ENCODE measurements at regions not wholly inside any gene's neighbourhood (a gene's known extent, or its start where the extent isn't known, plus 50 kb on each side); places are given as distances from the start of the nearest gene placed in this dataset.
A peak's percentile ranks its signal among the peaks of the same experiment; 100 is the strongest.
"Not testable (repeated sequence)": the region's sequence is repeated elsewhere in the genome, so short reads cannot be mapped to it uniquely, and the experiment has no call there.

DNA sequence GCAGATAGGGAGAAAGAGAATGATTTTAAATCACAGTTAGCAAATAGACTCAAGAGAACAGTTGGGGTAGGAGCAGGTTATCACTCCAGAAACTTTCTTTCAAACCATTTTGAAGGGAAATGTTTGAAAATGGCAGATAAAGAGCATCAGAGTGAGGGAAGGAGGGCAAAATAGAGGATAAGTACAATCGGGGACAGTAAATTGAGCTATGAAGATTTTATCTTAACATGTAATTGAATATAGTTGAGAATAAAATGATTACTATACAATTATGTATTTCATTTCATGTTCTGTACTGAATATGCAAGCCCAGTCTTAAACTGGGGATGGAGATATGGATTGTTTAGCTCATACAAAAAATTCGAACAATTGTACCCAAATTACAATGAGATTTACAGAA lies 54.0 kb downstream of the MAP10 start:
- no peak for DNase-seq (ENCODE audit: low read depth, low spot score)
- H3K4me3 ChIP-seq (ENCODE audit: low read depth, low read length), result no peak overlapping the region
- in situ Hi-C loops (cut with HindIII; ENCODE audit: low sequenced_read_pairs), result no loop called here
- TF ChIP-seq CTCF (IDR thresholded peaks at IDR 0.05; ENCODE audit: low read depth, low read length), result no peak

DNA sequence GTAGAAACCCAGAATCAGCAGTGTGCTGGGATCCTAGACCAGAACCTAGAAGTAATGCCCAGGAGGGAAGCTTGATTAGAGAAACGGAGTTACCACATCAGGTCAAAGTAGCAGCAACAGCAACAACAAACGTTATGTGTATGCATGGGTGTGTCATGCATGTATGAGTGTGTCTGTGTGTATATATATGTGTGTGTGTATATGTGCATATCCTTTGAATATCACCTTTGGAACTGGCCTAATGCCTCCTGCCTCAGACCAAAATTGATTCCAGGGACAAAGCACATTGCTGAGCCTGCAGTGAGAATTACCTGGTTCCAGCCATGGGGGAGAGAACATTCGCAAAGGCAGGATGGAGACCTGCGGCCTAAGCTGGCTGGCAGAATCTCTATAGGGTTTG lies 55.9 kb downstream of the MAP10 start:
- no peak for DNase-seq (ENCODE audit: low read depth, low spot score)
- in situ Hi-C loops (cut with HindIII; ENCODE audit: low sequenced_read_pairs), result no loop called here
- TF ChIP-seq CTCF (IDR thresholded peaks at IDR 0.05; ENCODE audit: low read depth, low read length), result no peak

DNA sequence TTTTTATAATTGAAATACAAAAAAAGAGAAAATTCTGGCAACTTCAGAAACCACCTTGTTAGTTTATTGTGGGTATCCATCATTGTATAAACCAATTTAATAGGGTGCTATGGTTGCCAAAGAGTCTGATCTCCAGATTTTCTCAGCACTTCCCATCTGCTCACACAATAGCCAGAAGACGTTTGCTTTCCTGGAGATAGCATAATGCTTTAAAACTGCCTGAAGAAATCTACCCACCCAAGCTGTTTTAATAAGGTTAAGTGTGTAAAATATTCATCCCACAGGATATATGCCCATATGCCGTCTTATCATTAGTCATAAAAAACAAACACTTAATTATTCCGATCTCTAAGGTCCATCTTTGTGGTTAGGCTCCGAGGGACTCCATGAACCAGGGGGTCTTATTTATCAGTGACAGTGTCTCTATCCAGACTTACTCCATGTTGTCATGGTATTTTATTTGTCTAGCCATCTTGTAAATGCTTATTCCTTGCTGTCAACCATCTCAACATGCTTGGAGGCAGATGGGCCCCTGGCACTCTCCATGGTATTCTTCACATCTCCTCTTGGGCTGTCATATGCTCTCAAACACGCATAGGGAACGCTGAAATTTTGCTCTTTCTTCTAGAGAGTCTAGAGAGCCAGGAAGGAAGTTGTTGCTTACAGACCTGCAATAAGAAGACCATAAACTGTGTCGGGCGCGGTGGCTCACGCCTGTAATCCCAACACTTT lies 58.5 kb downstream of the MAP10 start:
- no peak for TF ChIP-seq CTCF (IDR thresholded peaks at IDR 0.05; ENCODE audit: low read depth, low read length)
- H3K4me3 ChIP-seq (ENCODE audit: low read depth, low read length), result no peak overlapping the region
- DNase-seq (ENCODE audit: low read depth, low spot score), result no peak
- in situ Hi-C loops (cut with HindIII; ENCODE audit: low sequenced_read_pairs), result no loop called here

More for the DNA sequence above, 55.9 kb downstream of the MAP10 start:
- H3K4me3 ChIP-seq (ENCODE audit: low read depth, low read length), result no peak overlapping the region

- no peak for DNase-seq (ENCODE audit: low read depth, low spot score)
- H3K4me3 ChIP-seq (ENCODE audit: low read depth, low read length), result no peak overlapping the region
- TF ChIP-seq CTCF (IDR thresholded peaks at IDR 0.05; ENCODE audit: low read depth, low read length), result no peak
- in situ Hi-C loops (cut with HindIII; ENCODE audit: low sequenced_read_pairs), result no loop called here
Measured at GRCh38 chr1:232865102-232865931, 60.1 kb downstream of the MAP10 start.

DNA sequence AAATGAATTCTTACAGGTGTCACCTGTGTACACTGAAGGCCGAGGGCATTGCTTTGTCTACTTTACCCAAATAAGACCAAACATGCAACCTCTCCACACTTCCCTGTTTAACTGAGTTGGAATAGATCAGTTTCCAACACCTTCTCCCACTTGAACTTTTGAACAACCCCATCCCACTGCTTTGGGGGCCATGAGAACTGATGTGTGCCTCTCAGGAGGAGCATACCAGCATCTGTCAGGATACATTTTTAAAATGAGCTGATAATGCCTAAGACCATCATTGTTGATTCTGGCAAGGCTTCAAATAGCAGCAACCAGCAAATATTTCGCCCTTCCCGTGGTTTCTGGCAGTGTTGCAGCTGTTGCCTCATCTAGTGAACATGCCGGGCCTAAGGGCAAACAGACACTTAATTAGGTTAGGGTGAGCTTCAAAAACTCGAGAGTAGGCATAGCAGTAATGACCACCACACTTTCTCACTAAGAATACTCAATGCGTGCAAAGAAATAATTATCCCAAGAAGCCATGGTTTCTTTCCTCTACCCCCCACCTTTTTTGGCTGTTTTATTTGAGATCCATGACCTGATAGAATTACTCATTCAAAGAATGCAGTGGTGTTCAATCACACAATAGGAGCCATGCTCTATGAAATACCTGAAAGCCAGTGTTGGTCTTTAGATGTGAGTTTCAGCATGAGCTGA lies 63.7 kb downstream of the MAP10 start:
- DNase-seq (ENCODE audit: low read depth, low spot score), result peak; percentile 95
- in situ Hi-C loops (cut with HindIII; ENCODE audit: low sequenced_read_pairs), result no loop called here
- TF ChIP-seq CTCF (IDR thresholded peaks at IDR 0.05; ENCODE audit: low read depth, low read length), result no peak
- no peak overlapping the region for H3K4me3 ChIP-seq (ENCODE audit: low read depth, low read length)

DNA sequence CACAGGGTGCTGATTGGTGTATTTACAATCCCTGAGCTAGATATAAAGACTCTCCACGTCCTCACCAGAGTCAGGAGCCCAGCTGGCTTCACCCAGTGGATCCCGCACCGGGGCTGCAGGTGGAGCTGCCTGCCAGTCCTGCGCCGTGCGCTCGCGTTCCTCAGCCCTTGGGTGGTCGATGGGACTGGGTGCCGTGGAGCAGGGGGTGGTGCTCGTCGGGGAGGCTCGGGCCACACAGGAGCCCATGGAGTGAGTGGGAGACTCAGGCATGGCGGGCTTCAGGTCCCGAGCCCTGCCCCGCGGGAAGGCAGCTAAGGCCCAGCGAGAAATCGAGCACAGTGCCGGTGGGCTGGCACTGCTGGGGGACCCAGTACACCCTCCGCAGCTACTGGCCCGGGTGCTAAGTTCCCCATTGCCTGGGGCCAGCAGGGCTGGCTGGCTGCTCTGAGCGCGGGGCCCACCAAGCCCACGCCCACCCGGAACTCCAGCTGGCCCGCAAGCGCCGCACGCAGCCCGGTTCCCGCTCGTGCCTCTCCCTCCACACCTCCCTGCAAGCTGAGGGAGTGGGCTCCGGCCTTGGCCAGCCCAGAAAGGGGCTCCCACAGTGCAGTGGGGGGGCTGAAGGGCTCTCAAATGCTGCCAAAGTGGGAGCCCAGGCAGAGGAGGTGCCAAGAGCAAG lies 66.2 kb downstream of the MAP10 start:
- in situ Hi-C loops (cut with HindIII; ENCODE audit: low sequenced_read_pairs); H3K4me3 ChIP-seq (ENCODE audit: low read depth, low read length): not testable (repeated sequence)

More for the DNA sequence above, 66.2 kb downstream of the MAP10 start:
- not testable (repeated sequence) for DNase-seq (ENCODE audit: low read depth, low spot score)
